Astrocyte of the cerebellum (primary cell): ENCODE measurements at regions not wholly inside any gene's neighbourhood (a gene's known extent, or its start where the extent isn't known, plus 50 kb on each side); places are given as distances from the start of the nearest gene placed in this dataset.

Experiments used
- DNase-seq: peaks from one replicate; pipeline ENCODE4 v3.0.0-alpha.2; 2011; ENCODE audit warnings: low read depth
- H3K4me3 ChIP-seq: 2 replicates; pipeline ENCODE4 v1.5.1; 2011; ENCODE audit warnings: mild to moderate bottlenecking, low read depth, low read length, moderate library complexity
- CTCF ChIP-seq: IDR thresholded peaks from 2 replicates; pipeline ENCODE4 v1.5.1; 2012; ENCODE audit warnings: low read length, low read depth, moderate library complexity, mild to moderate bottlenecking; ENCODE audit errors: missing control alignments
- in situ Hi-C: cut with HindIII; loops from 2 replicates; pipeline ENCODE4 v1.10.0; 2017; ENCODE audit warnings: low sequenced_read_pairs

GRCh38 chr2:223688094-223688835 lies 86.1 kb upstream of the SCG2 start:
- TF ChIP-seq CTCF = no peak
- in situ Hi-C loops = no loop called here
- H3K4me3 ChIP-seq = no peak overlapping the region
- DNase-seq = no peak

- no peak for TF ChIP-seq CTCF
- in situ Hi-C loops = no loop called here
- no peak for DNase-seq
- H3K4me3 ChIP-seq = no peak overlapping the region
Observed at GRCh38 chr2:223681125-223681524, 79.0 kb upstream of the SCG2 start.

GRCh38 chr2:223674998-223675609 lies 72.9 kb upstream of the SCG2 start:
- in situ Hi-C loops = no loop called here
- TF ChIP-seq CTCF = peak; percentile 65
- H3K4me3 ChIP-seq = no peak overlapping the region
- no peak for DNase-seq

GRCh38 chr2:223669453-223670225 lies 67.5 kb upstream of the SCG2 start:
- H3K4me3 ChIP-seq = no peak overlapping the region
- TF ChIP-seq CTCF = no peak
- in situ Hi-C loops = no loop called here
- DNase-seq = no peak

GRCh38 chr2:223668302-223668998 lies 66.3 kb upstream of the SCG2 start:
- no peak overlapping the region for H3K4me3 ChIP-seq
- no peak for DNase-seq
- no peak for TF ChIP-seq CTCF
- in situ Hi-C loops = no loop called here

GRCh38 chr2:223654384-223654915 lies 52.3 kb upstream of the SCG2 start:
- no peak for DNase-seq
- in situ Hi-C loops = no loop called here
- H3K4me3 ChIP-seq = no peak overlapping the region
- TF ChIP-seq CTCF = no peak
